GM19099 (cell line): ENCODE measurements at regions not wholly inside any gene's neighbourhood (a gene's known extent, or its start where the extent isn't known, plus 50 kb on each side); places are given as distances from the start of the nearest gene placed in this dataset.

Experiments used
- POLR2A ChIP-seq: IDR thresholded peaks from 3 replicates; pipeline ENCODE4 v1.6.1; 2011; ENCODE audit warnings: low read depth; ENCODE audit not compliant: insufficient read length; ENCODE audit errors: extremely low read depth

DNA sequence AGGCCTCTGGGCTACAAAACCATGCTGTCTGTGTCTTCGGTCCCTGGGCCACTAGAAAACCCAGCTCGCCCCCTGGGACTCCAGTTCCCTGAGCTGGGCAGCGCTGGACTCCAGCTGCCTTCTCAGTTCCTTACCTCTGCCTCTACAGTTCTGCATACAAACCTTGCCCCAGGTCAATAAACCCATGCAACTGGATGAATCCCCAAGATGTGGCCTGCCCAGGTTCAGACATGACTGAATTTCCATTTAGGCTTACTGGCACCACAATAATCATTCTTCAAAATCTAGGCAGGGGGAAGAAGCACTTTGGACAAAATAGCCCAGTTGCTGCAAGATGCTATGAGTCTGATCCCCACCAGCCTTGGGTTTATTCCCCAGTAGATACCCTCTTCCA lies 159.5 kb downstream of the RRAGC start:
- no peak for TF ChIP-seq POLR2A

DNA sequence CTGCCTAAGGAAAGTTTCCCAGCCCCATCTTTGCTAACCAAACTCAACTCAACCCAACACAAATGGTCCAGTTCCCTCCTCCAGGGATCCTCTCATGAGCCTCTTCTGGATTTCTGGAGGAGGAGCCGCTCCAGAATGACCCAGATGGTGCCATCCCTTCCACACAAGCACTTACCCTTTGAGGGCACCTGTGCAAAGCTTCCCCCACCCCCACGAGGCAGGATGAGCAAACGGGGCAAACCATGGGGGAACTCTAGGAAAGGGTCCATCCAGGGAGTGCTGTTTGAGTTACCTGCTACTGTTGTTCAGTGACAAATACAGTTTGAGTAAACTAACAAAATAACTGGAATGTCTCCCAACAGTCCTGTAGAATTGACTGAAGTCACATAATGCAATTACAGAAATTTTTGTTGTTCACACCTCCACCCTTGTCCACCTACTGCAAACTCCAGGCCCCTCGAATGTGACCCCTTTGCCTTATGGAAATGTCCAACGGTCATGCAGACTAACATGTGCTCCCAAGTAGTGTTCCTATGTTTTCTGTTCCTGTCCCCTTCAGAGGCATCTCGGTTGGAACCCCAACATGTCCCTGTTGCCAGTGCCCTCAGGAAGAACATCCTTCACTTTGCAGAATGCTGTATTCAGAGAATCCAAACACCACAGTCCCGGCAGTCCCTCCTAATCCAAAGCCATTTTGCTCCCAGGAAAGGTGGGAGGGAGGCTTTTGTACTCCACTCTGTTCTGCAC lies 160.1 kb downstream of the RRAGC start:
- TF ChIP-seq POLR2A = no peak

DNA sequence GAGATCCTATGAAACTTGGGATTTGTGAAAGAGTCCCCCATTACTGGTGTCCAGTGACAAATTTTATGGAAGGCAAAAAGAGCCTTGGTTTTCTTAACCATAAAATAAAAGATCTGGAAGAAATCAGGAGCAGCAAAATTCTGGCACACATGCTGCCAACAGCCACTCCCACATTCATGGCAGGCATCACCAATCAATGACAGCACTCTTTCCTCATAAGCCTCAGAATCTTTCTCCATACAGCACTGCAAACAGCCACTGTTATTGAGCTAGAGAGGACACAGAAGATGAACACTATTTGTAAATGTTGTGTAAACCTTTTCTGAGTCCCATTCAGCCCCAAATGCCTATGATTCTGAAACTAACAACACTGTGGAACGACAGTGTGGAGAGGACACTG lies 162.2 kb downstream of the RRAGC start:
- no peak for TF ChIP-seq POLR2A

DNA sequence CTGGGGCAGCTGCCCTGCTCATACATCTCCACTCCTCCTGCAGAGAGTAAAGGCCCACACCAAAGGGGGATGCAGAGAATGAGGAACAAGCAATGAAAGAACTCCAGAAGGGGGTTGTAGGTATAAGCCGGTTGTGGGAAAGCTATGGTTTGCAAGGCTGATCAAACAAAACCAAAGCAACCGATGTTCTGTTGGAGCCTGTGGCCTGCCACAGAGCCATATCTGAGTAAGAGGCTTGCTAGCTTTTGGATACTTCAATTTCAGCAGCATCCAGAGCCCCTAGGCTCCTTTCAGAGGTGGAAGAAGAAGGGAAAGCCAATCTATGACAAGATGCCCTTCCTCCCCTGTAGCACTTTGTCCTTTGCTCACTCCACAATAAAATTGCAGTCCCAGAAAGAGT lies 163.2 kb downstream of the RRAGC start:
- no peak for TF ChIP-seq POLR2A

DNA sequence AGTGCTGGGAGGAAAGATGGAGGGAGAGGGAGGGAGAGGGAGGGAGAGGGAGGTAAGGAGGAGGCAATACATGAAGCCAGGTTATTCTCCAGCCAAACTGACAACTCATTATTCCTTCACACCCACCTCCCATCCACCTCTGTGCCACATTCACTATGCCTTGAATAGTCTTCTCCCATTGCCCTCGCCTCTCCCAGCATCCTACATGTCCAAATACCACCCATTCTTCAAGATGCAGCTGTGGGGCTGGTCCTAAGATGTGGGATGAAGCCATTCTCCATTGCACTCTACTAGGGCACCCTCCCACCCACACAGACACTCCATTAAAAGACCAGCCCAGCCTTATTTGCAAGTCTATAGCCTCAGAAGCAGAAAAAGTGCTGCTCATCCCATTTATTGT lies 165.8 kb downstream of the RRAGC start:
- no peak for TF ChIP-seq POLR2A

DNA sequence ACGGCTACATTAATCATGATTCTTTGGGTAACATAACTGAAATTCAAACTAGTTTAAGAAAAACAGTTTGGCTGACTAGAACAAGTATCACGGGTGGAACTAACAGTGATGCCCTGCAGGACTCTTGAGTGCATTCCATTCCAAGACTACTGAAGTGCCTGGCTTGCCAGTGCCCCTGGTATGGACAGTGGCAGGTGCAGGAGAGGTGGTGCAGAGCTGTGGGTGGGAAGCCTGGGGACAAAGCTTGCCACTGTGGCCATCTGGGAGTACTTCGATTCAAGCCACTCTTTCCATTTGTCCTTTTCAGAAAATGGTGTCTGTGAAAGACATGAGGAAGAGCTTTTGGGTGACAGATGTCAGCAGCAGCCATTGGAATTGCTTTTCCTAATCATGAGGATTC lies 166.5 kb downstream of the RRAGC start:
- no peak for TF ChIP-seq POLR2A

DNA sequence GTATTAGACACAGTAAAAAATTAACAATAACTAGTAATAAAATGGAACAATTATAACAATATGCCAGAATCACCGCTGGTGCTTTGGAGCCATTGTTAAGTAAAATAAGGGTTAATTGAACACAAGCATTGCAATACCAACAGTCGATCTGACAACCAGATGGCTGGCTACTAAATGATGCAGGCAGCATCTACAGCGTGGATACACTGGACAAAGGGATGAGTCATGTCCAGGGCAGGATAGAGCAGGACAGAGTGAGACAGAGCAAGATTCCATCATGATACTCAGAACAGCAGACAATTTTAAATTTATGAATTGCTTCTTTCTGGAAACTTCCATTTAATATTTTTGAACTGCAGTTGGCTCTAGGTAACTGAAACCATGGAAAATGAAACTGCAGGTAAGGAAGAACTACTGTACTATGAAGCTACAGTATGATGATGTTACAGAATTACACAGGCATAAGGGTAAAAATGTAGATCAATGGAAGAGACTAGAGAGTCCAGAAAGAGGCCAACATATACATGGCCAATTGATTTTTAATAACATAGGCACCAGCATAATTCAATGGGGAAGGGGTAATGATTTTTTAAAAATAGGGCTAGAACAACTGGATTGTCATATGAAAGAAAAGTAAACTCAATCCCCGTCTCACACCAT lies 168.7 kb downstream of the RRAGC start:
- TF ChIP-seq POLR2A = no peak

DNA sequence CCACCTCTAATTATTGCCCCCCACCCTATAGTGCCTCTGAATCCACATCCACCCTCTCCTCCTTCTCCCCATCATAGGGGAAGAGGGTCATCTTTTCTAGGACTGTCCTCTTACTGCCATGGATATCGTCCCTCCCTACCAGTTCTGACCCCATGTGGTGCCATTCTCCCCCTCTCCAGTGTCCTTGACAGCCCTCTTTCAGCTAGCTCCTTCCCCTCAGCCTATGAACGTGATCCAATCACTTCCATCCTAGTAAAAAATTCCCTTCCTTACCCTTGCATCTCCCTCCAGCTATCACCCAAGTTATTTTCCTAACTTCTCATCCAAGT lies 172.7 kb downstream of the RRAGC start:
- TF ChIP-seq POLR2A = no peak

DNA sequence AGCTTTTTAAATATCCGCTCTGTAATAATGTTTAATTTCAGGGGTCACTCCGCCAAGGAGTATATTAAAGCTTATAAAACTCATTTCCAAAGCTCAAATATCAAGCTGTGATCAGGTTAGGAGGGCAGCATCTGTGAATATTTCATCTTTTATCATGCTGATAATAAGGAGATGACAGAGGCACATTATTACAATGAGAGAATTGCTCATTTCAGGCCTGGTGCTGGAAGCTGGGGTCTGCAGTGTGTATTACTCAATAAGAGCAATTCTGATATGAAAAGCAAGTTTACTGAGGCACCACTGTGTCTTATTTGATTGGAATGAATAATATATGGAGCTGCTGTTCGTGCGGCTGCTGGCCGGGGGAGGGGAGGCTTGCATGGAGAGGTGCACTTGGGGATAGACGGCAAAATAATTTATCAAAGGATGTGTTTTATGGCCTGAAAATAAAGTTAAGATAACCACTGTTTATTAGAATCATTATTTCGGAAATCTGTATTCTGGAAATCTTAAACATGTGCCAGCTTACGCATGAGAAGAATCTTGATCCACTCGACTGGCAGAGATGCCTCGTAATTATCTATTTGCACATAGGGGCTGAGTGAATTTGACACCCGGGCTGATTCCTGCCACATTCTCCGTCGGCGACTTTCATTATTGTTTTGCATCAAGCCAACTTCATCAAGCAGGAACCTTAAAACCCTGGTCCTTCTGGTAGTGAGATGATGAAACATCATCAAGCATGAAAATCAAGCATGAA lies 173.2 kb downstream of the RRAGC start:
- TF ChIP-seq POLR2A = no peak

DNA sequence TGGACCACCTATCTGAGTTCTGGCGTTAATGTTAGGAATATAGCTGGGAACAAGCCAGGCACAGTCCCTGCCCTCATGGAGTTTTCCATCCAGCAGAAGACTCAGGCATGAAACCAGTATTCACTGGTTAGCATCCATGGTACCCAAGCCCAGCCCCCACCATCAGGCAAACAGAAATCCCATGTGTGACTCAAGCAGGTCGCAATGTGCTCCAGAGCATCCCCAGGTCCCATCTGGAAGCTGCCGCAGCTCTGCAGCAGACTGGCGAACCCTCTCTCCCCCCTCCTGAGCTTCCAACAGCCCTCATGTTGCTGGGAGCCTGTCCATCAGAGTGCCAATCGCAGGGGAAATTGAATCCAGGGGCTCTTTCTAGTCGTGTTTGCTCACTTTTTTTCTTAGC lies 174.2 kb downstream of the RRAGC start:
- TF ChIP-seq POLR2A = no peak

DNA sequence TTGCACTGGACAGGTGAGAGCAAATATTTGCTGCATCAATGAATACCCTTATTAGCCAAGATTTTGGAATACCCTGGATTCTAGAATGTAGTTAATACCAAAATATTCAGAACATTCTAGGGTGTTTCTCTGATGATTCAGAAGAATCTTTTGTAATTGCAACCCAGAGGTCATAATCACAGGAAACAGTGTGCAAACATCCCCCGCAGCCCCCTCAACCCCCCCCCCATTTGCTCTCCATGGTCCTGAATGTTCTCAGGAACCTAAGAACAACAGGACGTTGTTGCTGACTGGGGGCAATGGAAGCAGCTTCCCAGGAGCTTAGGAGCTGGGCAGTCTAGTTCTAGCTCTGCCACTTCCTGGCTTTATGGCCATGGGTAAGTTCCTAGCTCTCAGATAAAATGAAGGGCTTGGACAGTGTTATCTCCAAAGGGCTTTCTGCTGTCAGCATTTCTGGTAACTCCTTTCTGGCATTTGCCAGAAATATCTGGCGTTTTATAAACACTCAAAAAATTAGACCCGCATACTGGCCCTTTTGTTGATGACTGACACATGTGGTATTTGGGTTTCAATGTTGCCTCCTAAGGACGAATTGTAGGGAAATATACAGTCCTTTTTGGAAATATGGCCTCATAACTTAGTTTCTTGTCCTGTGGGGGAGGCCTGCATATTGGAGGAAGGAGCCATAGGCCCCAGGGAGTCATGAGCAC lies 178.6 kb downstream of the RRAGC start:
- no peak for TF ChIP-seq POLR2A

DNA sequence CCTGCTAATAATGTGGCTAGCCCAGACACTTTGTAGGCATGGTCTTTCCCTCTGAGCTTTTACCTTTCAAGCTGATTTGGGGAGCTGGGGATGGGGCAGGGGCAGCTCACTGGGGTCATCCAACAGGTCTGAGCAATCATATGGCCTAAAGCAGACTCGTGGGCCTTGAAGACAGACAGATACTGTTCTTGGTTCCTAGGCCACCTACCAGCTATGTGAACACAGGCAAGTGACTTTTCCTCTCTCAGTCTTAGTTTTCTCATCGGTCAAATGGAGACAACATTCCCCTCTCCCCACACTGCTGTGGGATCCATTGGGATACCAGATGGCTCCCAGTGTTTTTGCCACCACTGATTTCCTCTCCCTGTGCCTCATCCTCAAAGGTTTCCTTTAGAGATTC lies 181.8 kb downstream of the RRAGC start:
- no peak for TF ChIP-seq POLR2A

DNA sequence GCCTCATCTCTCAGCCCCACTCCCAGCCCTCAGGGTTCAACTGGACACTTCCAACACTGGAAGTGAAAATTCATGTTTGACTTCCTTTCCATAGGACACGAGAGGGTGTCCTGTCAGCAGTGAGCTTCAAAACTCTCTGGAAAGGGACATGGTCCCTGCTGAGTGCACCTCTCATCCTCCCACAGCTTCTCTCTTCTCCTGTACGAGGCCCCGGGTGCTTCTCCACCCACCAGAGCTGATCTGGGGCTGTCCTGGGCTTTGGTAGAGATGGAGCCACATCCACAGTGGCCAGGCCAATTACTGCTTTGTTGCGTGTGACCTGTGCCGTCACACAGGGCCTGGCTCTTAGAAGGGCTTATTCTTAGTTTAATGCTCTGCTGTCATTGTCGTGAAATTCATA lies 182.3 kb downstream of the RRAGC start:
- no peak for TF ChIP-seq POLR2A

DNA sequence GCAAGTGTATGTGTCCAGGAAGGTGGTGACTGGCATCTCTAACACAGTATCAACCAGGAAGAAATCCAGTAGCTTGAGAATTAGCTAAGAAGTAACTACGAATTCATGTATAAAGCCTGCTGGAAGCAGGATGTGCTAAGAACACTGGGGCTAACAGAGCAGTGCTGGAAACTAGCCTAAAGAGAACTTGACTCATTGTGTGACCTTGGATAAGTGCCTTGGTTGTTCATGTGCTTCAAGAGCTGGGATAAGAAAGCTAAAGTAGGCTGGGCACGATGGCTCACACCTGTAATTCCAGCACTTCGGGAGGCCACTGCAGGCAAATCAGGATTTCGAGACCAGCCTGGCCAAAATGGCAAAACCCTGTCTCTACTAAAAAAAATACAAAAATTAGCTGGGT lies 186.9 kb downstream of the RRAGC start:
- no peak for TF ChIP-seq POLR2A

DNA sequence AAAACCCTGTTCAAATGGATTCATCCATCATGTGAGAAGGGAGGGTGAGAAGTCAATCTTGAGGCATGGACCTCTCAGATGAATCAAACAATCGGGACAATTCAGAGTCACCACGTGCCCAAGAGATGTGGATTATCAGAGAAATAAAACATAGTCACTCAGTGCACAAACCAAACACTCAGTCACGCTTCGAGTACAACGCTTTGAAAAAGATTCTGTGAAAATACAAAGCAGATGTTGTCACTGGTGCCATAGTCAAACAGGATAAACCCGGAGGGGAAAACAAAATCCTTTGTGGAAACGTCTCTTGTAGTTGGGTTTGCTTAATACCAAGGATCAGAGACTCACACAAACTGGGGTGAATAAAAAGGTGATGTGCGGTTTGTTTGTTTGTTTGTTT lies 188.4 kb downstream of the RRAGC start:
- TF ChIP-seq POLR2A = no peak
